Fibroblast of mammary gland (primary cell): ENCODE measurements at regions not wholly inside any gene's neighbourhood (a gene's known extent, or its start where the extent isn't known, plus 50 kb on each side); places are given as distances from the start of the nearest gene placed in this dataset.
"Not testable (repeated sequence)": the region's sequence is repeated elsewhere in the genome, so short reads cannot be mapped to it uniquely, and the experiment has no call there.

Experiments used
- DNase-seq: peaks from one replicate; pipeline ENCODE4 v3.0.0-alpha.2; 2010; ENCODE audit warnings: low read depth
- H3K4me3 ChIP-seq: 2 replicates; pipeline ENCODE4 v1.5.1; 2011; ENCODE audit warnings: low read depth, mild to moderate bottlenecking, low read length, moderate library complexity; ENCODE audit not compliant: control insufficient read depth
- CTCF ChIP-seq: conservative IDR thresholded peaks from 2 replicates; pipeline ENCODE4 v1.5.1; 2011; ENCODE audit warnings: low read depth, low read length, inconsistent platforms; ENCODE audit not compliant: control insufficient read depth, insufficient read depth

DNA sequence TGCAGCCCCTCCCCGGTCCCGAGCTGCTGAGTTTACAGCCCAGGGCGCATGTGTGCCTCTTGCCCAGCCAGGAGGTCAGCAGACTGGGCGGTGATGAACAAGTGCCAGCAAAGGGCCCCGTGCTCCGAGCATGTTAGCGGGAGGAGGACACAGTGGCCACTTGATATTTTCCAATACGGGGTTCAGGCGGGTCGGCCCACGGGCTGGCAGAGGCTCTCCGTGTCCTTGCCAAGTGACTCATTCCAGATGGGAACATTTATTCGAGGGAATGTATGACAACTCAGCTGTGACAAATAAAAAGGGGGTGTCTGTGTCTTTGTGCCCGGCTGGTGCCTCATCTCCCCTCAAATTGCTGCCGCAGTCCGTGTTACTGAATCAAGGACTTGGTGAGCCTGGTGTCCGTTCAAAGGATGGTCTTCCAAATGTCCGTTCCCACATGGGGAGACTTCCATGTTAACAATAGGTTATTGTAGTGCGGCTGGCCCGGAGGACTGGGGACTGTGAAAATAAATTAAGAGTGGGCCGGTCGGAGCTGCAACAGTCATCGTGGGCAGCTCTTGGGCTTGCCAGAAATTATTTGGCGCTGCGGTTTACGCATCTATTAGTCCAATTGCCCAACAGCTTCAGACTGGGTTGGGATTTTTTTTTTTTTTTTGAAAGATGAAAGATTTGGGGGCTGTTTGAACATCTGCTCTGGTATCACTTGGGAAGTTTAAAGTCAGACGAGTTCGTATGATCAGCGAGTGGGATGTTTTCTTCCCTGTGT lies 174.0 kb upstream of the CIBAR2 start:
- TF ChIP-seq CTCF = no peak
- no peak overlapping the region for H3K4me3 ChIP-seq
- peak; percentile 88 for DNase-seq

- peak; percentile 4 for TF ChIP-seq CTCF
- DNase-seq = peak; percentile 50
- H3K4me3 ChIP-seq = no peak overlapping the region
Observed at GRCh38 chr16:85286951-85287814, 174.9 kb upstream of the CIBAR2 start.

DNA sequence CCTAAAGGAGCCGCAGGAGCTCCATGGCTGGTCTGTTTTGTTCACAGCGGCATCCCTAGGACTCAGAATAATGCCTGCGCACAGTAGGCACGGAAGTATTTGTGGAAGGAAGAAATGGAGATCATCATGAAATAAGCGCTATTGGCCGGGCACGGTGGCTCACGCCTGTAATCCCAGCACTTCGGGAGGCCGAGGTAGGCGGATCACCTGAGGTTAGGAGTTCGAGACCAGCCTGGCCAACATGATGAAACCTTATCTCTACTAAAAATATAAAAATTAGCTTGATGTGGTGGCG lies 175.5 kb upstream of the CIBAR2 start:
- not testable (repeated sequence) for H3K4me3 ChIP-seq, DNase-seq

GRCh38 chr16:85288341-85288868 lies 176.1 kb upstream of the CIBAR2 start:
- H3K4me3 ChIP-seq = no peak overlapping the region
- DNase-seq = no peak
- no peak for TF ChIP-seq CTCF

- TF ChIP-seq CTCF = no peak
- no peak overlapping the region for H3K4me3 ChIP-seq
- no peak for DNase-seq
Observed at GRCh38 chr16:85288869-85289660, 176.8 kb upstream of the CIBAR2 start.

GRCh38 chr16:85289760-85290625 lies 177.7 kb upstream of the CIBAR2 start:
- no peak for TF ChIP-seq CTCF
- no peak for DNase-seq
- H3K4me3 ChIP-seq = no peak overlapping the region
